ENCODE measurements at regions not wholly inside any gene's neighbourhood (a gene's known extent, or its start where the extent isn't known, plus 50 kb on each side); places are given as distances from the start of the nearest gene placed in this dataset.

GRCh38 chr10:8481718-8482504, 427.4 kb downstream of the GATA3 start:
- DNase-seq (ENCODE audit: low read depth): no peak
- no peak overlapping the region for H3K4me3 ChIP-seq (ENCODE audit: low read depth, low read length)
- TF ChIP-seq CTCF (IDR thresholded peaks at IDR 0.05; ENCODE audit: insufficient read depth, low read length, poor library complexity, severe bottlenecking): no peak
- H3K36me3 ChIP-seq (ENCODE audit: control insufficient read depth, insufficient read depth, low read length): no peaks in the 10 kb centered on the region
- no peaks in the 10 kb centered on the region for H3K27me3 ChIP-seq (ENCODE audit: control insufficient read depth, insufficient read depth, low read length)

- Histone ChIP-seq H3K36me3 (ENCODE audit: control insufficient read depth, insufficient read depth, low read length) (no peaks in the 10 kb centered on the region), H3K27me3 (ENCODE audit: control insufficient read depth, insufficient read depth, low read length) (no peaks in the 10 kb centered on the region), H3K4me3 (ENCODE audit: low read depth, low read length) (no peak overlapping the region)
- TF ChIP-seq CTCF (IDR thresholded peaks at IDR 0.05; ENCODE audit: insufficient read depth, low read length, poor library complexity, severe bottlenecking): no peak
- no peak for DNase-seq (ENCODE audit: low read depth)
These were observed 430.5 kb downstream of the GATA3 start for GRCh38 chr10:8485032-8485431.

- Histone ChIP-seq H3K36me3 (ENCODE audit: control insufficient read depth, insufficient read depth, low read length) (no peaks in the 10 kb centered on the region), H3K27me3 (ENCODE audit: control insufficient read depth, insufficient read depth, low read length) (no peaks in the 10 kb centered on the region), H3K4me3 (ENCODE audit: low read depth, low read length) (no peak overlapping the region)
- TF ChIP-seq CTCF (IDR thresholded peaks at IDR 0.05; ENCODE audit: insufficient read depth, low read length, poor library complexity, severe bottlenecking): no peak
- DNase-seq (ENCODE audit: low read depth): no peak
These were observed 432.9 kb downstream of the GATA3 start for GRCh38 chr10:8487346-8487745.

GRCh38 chr10:8489232-8489631, 434.7 kb downstream of the GATA3 start:
- no peak overlapping the region for H3K4me3 ChIP-seq (ENCODE audit: low read depth, low read length)
- TF ChIP-seq CTCF (IDR thresholded peaks at IDR 0.05; ENCODE audit: insufficient read depth, low read length, poor library complexity, severe bottlenecking): no peak
- DNase-seq (ENCODE audit: low read depth): no peak
- no peaks in the 10 kb centered on the region for H3K27me3 ChIP-seq (ENCODE audit: control insufficient read depth, insufficient read depth, low read length)
- no peaks in the 10 kb centered on the region for H3K36me3 ChIP-seq (ENCODE audit: control insufficient read depth, insufficient read depth, low read length)

GRCh38 chr10:8489823-8490222, 435.3 kb downstream of the GATA3 start:
- Histone ChIP-seq H3K36me3 (ENCODE audit: control insufficient read depth, insufficient read depth, low read length) (no peaks in the 10 kb centered on the region), H3K4me3 (ENCODE audit: low read depth, low read length) (no peak overlapping the region)
- no peak for TF ChIP-seq CTCF (IDR thresholded peaks at IDR 0.05; ENCODE audit: insufficient read depth, low read length, poor library complexity, severe bottlenecking)

DNA sequence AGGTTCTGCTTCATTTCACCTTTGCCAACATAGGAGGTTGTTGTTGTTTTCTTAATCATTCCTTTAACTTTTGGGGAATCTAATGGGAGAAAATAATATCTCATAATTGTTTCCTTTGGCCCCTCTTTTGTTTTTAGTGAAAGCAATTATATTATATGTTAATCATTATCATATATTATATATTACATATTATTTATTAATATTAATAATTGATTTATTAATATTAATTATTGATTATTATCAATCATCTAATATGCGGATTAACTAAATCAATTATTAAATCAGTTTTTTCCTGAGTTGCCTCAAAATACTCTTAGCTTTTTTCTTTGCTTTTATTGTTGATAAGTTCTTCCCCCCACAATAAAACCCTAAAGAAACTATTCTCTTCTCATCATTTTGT, 443.8 kb downstream of the GATA3 start:
- no peak for TF ChIP-seq CTCF (IDR thresholded peaks at IDR 0.05; ENCODE audit: insufficient read depth, low read length, poor library complexity, severe bottlenecking)
- Histone ChIP-seq H3K4me3 (ENCODE audit: low read depth, low read length) (no peak overlapping the region), H3K27me3 (ENCODE audit: control insufficient read depth, insufficient read depth, low read length) (no peaks in the 10 kb centered on the region), H3K36me3 (ENCODE audit: control insufficient read depth, insufficient read depth, low read length) (no peaks in the 10 kb centered on the region)
- no peak for DNase-seq (ENCODE audit: low read depth)

More at GRCh38 chr10:8489823-8490222, 435.3 kb downstream of the GATA3 start:
- no peaks in the 10 kb centered on the region for H3K27me3 ChIP-seq (ENCODE audit: control insufficient read depth, insufficient read depth, low read length)
- DNase-seq (ENCODE audit: low read depth): no peak

Data from kidney epithelial cell (primary cell).